ENCODE measurements at regions not wholly inside any gene's neighbourhood (a gene's known extent, or its start where the extent isn't known, plus 50 kb on each side); places are given as distances from the start of the nearest gene placed in this dataset.

DNA sequence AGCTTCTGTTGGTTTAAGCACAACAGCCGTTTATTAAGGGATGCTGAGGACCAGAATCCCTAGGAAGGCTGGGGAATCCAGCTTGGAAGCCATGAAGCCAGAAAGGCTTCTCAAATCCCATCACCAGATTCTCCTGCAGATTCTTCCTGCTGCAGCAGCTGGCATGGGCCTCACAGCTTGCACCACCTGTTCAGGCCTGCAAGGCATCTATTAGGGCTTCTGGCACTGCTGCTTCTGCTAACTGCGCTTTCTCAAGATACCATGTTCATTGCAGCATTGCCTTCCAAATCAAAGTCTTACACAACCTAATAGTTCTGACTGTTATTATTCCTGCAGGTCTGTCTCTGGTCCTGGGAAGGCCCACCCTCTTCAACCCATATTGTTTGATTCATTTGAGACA, 51.2 kb upstream of the ZNF366 start:
- DNase-seq (ENCODE audit: low read depth, low spot score): no peak
- TF ChIP-seq, protein P1, sequence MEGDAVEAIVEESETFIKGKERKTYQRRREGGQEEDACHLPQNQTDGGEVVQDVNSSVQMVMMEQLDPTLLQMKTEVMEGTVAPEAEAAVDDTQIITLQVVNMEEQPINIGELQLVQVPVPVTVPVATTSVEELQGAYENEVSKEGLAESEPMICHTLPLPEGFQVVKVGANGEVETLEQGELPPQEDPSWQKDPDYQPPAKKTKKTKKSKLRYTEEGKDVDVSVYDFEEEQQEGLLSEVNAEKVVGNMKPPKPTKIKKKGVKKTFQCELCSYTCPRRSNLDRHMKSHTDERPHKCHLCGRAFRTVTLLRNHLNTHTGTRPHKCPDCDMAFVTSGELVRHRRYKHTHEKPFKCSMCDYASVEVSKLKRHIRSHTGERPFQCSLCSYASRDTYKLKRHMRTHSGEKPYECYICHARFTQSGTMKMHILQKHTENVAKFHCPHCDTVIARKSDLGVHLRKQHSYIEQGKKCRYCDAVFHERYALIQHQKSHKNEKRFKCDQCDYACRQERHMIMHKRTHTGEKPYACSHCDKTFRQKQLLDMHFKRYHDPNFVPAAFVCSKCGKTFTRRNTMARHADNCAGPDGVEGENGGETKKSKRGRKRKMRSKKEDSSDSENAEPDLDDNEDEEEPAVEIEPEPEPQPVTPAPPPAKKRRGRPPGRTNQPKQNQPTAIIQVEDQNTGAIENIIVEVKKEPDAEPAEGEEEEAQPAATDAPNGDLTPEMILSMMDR (IDR thresholded peaks at IDR 0.05; ENCODE audit: low read depth, low read length): no peak
- in situ Hi-C loops (cut with HindIII; ENCODE audit: low sequenced_read_pairs): no loop called here
- H3K4me3 ChIP-seq (ENCODE audit: low read depth, low read length): no peak overlapping the region

GRCh38 chr5:72558046-72558336, 50.8 kb upstream of the ZNF366 start:
- TF ChIP-seq, protein P1 (IDR thresholded peaks at IDR 0.05; ENCODE audit: low read depth, low read length): no peak
- in situ Hi-C loops (cut with HindIII; ENCODE audit: low sequenced_read_pairs): no loop called here
- DNase-seq (ENCODE audit: low read depth, low spot score): no peak
- H3K4me3 ChIP-seq (ENCODE audit: low read depth, low read length): no peak overlapping the region

DNA sequence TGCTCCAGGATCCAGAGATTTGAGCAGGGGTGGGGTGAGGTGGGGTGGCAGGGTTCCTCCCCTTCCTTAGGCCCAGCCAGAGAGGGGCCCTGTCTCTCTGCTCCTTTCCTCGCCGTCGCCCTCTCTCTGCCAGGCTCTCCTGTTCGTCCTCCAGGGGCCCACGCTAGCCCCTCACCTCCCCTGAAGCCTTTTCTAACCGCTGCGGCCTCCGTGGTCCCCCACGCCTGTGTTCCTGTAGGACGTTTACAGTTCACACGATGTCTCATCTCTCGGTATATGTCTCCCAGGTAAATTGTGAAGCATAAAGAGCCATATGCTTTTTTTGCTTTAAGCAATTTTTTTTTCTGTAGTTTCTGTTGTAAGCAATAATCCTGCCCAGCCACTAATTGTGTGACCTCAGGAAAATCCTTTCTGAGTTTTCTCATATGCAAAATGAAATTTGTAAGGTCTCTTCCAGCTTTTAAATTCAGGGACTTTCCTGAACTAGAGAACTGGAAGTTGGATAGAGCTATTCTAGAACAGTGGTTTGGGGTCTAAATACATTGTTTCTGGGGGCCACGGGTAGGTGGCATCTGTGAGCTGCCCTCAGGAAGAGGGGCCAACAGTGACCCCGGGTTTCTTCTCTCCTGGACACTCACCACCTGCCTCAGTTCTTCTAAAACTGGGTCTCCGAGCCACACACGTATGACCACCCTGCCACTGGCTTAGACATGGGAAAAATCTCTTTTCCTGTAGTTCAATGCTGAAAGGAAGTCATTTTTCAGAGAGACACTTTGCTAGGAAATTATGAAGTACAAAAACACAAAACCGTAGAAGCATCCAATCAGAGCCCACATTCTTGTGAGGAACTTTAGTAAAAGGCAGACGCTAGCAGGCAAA, 50.2 kb upstream of the ZNF366 start:
- in situ Hi-C loops (cut with HindIII; ENCODE audit: low sequenced_read_pairs): no loop called here
- no peak for DNase-seq (ENCODE audit: low read depth, low spot score)
- no peak overlapping the region for H3K4me3 ChIP-seq (ENCODE audit: low read depth, low read length)
- TF ChIP-seq, protein P1 (IDR thresholded peaks at IDR 0.05; ENCODE audit: low read depth, low read length): no peak

All from astrocyte of the spinal cord (primary cell).